Astrocyte of the spinal cord (primary cell): ENCODE measurements at regions not wholly inside any gene's neighbourhood (a gene's known extent, or its start where the extent isn't known, plus 50 kb on each side); places are given as distances from the start of the nearest gene placed in this dataset.

Experiments used
- DNase-seq: peaks from one replicate; pipeline ENCODE4 v3.0.0; 2011; ENCODE audit warnings: low read depth, low spot score
- H3K4me3 ChIP-seq: 2 replicates; pipeline ENCODE4 v1.5.1; 2011; ENCODE audit warnings: low read depth, mild to moderate bottlenecking, low read length, moderate library complexity
- CTCF ChIP-seq: IDR thresholded peaks from 2 replicates; pipeline ENCODE4 v1.5.1; 2012; ENCODE audit warnings: low read depth, mild to moderate bottlenecking, low read length, inconsistent platforms
- in situ Hi-C: cut with HindIII; loops from 2 replicates; pipeline ENCODE4 v1.10.0; 2017; ENCODE audit warnings: low sequenced_read_pairs

DNA sequence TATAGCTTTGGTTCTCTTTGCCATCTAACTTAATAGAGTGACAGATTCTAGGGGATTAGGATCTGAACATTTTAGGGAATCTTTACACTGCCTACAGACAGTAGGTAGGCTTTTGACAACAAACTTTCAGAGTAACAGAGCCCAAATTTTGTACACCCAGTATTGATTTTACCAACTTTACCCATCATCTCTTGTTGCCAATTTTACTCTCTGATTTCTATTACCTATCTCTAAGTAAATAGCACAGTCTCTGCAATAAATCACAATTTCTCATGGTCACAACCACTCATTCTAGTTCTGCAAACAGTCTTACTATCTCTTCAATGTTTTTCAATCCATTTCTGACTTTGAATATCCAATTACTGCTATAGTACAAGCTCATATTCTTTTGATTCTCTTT, 1097.6 kb upstream of the PHF14 start:
- in situ Hi-C loops, result no loop called here
- no peak overlapping the region for H3K4me3 ChIP-seq
- no peak for TF ChIP-seq CTCF
- no peak for DNase-seq

GRCh38 chr7:9889554-9889953, 1084.1 kb upstream of the PHF14 start:
- DNase-seq, result no peak
- H3K4me3 ChIP-seq, result no peak overlapping the region
- in situ Hi-C loops, result no loop called here
- TF ChIP-seq CTCF, result no peak

DNA sequence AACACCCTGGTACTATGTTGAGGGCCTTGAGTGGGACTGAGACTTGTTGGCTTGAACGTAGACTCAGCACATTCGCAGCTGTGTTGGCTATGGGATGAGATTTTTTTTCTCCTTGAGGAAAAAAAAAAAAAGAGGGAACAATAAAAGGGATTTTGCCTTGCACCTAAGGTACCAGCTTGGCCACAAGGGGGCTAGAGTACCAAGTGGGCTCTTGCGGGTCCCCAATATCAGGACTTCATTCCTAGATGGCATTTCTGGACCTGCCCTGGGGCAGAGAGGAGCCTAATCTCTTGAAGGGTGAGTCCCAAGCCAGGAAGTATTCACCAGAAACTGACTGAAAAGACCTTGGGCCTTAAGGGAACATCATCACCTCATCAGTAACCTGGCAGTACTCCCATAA, 1083.6 kb upstream of the PHF14 start:
- in situ Hi-C loops, result no loop called here
- DNase-seq, result no peak
- H3K4me3 ChIP-seq, result no peak overlapping the region
- no peak for TF ChIP-seq CTCF

GRCh38 chr7:9891056-9891455, 1082.6 kb upstream of the PHF14 start:
- no peak for TF ChIP-seq CTCF

DNA sequence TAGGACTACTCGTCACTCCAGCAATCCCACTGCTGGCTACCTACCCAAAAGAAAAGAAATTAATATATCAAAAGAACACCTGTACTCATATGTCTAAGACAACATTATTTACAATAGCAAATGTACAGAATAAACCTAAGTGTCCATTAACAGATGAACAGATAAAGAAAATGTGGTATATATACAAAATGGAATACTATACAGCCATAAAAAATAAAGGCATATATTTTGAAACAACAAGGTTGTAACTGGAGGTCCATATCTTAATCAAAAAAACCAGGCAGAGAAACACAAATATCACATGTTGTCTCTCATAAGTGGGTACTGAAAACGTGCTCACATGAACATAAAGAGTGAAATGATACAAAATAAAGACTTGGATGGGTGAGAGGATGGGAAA, 1073.3 kb upstream of the PHF14 start:
- in situ Hi-C loops, result no loop called here
- no peak for DNase-seq
- no peak overlapping the region for H3K4me3 ChIP-seq
- no peak for TF ChIP-seq CTCF

More at GRCh38 chr7:9891056-9891455, 1082.6 kb upstream of the PHF14 start:
- H3K4me3 ChIP-seq, result no peak overlapping the region
- in situ Hi-C loops, result no loop called here
- no peak for DNase-seq

DNA sequence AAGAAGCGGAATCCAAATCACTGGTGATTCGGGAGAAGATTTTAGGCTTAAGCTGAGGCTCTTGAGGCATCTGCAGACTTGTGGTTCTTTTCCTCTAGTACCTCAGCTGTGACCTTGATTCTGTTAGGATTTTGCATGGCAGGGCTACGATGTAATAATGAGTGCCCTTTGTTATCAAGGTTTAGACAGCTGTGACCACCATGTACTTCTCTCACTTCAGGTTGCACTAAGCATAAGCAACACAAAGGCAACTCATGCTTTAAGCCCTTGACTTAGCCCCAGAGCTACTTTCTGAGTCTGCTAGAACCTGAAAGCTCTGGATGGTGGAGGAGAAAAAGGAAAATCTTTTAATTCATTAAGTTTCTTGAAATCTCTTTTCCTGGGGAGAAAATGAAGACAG, 1052.3 kb upstream of the PHF14 start:
- no peak for DNase-seq
- no peak overlapping the region for H3K4me3 ChIP-seq
- TF ChIP-seq CTCF, result no peak
- in situ Hi-C loops, result no loop called here
